Suprapubic skin (tissue), 4 donors: ENCODE measurements at regions not wholly inside any gene's neighbourhood (a gene's known extent, or its start where the extent isn't known, plus 50 kb on each side); places are given as distances from the start of the nearest gene placed in this dataset.

ENCODE experiments used
- DNase-seq, 2 donors: peaks; one replicate each; pipeline ENCODE4 v3.0.0-alpha.2; 2019; ENCODE audit warnings: low spot score in 2 of 2
- H3K27ac ChIP-seq: fragments of 200-600 bp; sonication (generic); one replicate; pipeline ENCODE4 v1.5.1; 2019
- H3K27me3 ChIP-seq: fragments of 200-600 bp; sonication (generic); one replicate; pipeline ENCODE4 v1.5.1; 2019
- H3K36me3 ChIP-seq: fragments of 200-600 bp; sonication (generic); one replicate; pipeline ENCODE4 v1.5.1; 2019
- H3K4me1 ChIP-seq: fragments of 200-600 bp; sonication (generic); one replicate; pipeline ENCODE4 v1.5.1; 2019
- H3K4me3 ChIP-seq: fragments of 200-600 bp; sonication (generic); one replicate; pipeline ENCODE4 v1.5.1; 2019; ENCODE audit warnings: mild to moderate bottlenecking
- H3K9me3 ChIP-seq: fragments of 200-600 bp; sonication (generic); one replicate; pipeline ENCODE4 v1.5.1; 2019
- CTCF ChIP-seq, 2 donors: fragments of 200-600 bp in 1 of 2; fragments of 450-650 bp in 1 of 2; sonication (generic) in 1 of 2; IDR thresholded peaks; one replicate each; pipeline ENCODE4 v1.5.1; 2016 to 2019; ENCODE audit warnings: antibody characterized with exemption in 2 of 2, mild to moderate bottlenecking in 1 of 2, moderate library complexity in 1 of 2
- EP300 ChIP-seq: sonication (generic); formaldehyde crosslinking; IDR thresholded peaks from one replicate; pipeline ENCODE4 v1.6.1; 2017; ENCODE audit warnings: antibody characterized with exemption
- POLR2A ChIP-seq, 2 donors: fragments of 450-650 bp; IDR thresholded peaks; one replicate each; pipeline ENCODE4 v1.6.1; 2017; ENCODE audit warnings: antibody characterized with exemption in 2 of 2, mild to moderate bottlenecking in 2 of 2, moderate library complexity in 2 of 2
- POLR2AphosphoS5 ChIP-seq, 3 donors: sonication (generic); formaldehyde crosslinking; IDR thresholded peaks; one replicate each; pipeline ENCODE4 v1.6.1; 2017; ENCODE audit warnings: antibody characterized with exemption in 3 of 3
- WGBS: methylation state at CpG from one replicate; pipeline ENCODE4 v1.1.5; 2018; 5-methylcytosine and 5-hydroxymethylcytosine counted together

- Histone ChIP-seq H3K27me3 (no peaks in the 10 kb centered on the region), H3K9me3 (no peaks in the 10 kb centered on the region), H3K4me1 (peaks cover 4% of the 10 kb centered on the region), H3K4me3 (no peak overlapping the region), H3K27ac (no peak overlapping the region), H3K36me3 (no peaks in the 10 kb centered on the region)
- 67% methylated on average over 3 of the region's 3 CpGs for WGBS
- DNase-seq: no peak
- no peak for TF ChIP-seq POLR2A (IDR thresholded peaks at IDR 0.05)
- TF ChIP-seq CTCF (IDR thresholded peaks at IDR 0.05): peak in 1 of 2 donors; percentile 19
These were observed 124.8 kb downstream of the C12orf75 start for GRCh38 chr12:105455261-105455660.

GRCh38 chr12:105457026-105457425 lies 126.5 kb downstream of the C12orf75 start:
- Histone ChIP-seq H3K9me3 (no peaks in the 10 kb centered on the region), H3K36me3 (no peaks in the 10 kb centered on the region), H3K4me3 (no peak overlapping the region), H3K4me1 (no peaks in the 10 kb centered on the region), H3K27me3 (no peaks in the 10 kb centered on the region), H3K27ac (no peak overlapping the region)
- TF ChIP-seq POLR2AphosphoS5 (IDR thresholded peaks at IDR 0.05): no peak
- no peak for TF ChIP-seq CTCF (IDR thresholded peaks at IDR 0.05)
- no peak for TF ChIP-seq EP300
- no peak for TF ChIP-seq POLR2A (IDR thresholded peaks at IDR 0.05)
- DNase-seq: no peak

GRCh38 chr12:105459760-105460330 lies 129.4 kb downstream of the C12orf75 start:
- no peak for DNase-seq
- Histone ChIP-seq H3K4me1 (no peaks in the 10 kb centered on the region), H3K27ac (no peak overlapping the region), H3K4me3 (no peak overlapping the region), H3K27me3 (no peaks in the 10 kb centered on the region), H3K9me3 (no peaks in the 10 kb centered on the region), H3K36me3 (no peaks in the 10 kb centered on the region)
- 86% methylated on average over 6 of the region's 6 CpGs for WGBS
- TF ChIP-seq CTCF (IDR thresholded peaks at IDR 0.05): no peak
- TF ChIP-seq POLR2AphosphoS5 (IDR thresholded peaks at IDR 0.05): no peak
- no peak for TF ChIP-seq POLR2A (IDR thresholded peaks at IDR 0.05)
- TF ChIP-seq EP300: no peak

GRCh38 chr12:105461271-105461943 lies 130.9 kb downstream of the C12orf75 start:
- TF ChIP-seq EP300: no peak
- no peak for TF ChIP-seq POLR2AphosphoS5 (IDR thresholded peaks at IDR 0.05)
- no peak for DNase-seq
- Histone ChIP-seq H3K4me1 (no peaks in the 10 kb centered on the region), H3K4me3 (no peak overlapping the region), H3K36me3 (no peaks in the 10 kb centered on the region), H3K27ac (no peak overlapping the region), H3K27me3 (no peaks in the 10 kb centered on the region), H3K9me3 (no peaks in the 10 kb centered on the region)
- 83% methylated on average over 4 of the region's 4 CpGs for WGBS

- no peaks in the 10 kb centered on the region for H3K9me3 ChIP-seq
- 90% methylated on average over 7 of the region's 7 CpGs for WGBS
- TF ChIP-seq CTCF (IDR thresholded peaks at IDR 0.05): no peak
- TF ChIP-seq POLR2AphosphoS5 (IDR thresholded peaks at IDR 0.05): no peak
- no peak for TF ChIP-seq EP300
- TF ChIP-seq POLR2A (IDR thresholded peaks at IDR 0.05): no peak
- DNase-seq: no peak
- H3K4me1 ChIP-seq: no peaks in the 10 kb centered on the region
- no peak overlapping the region for H3K4me3 ChIP-seq
- H3K27ac ChIP-seq: no peak overlapping the region
- H3K27me3 ChIP-seq: no peaks in the 10 kb centered on the region
- no peaks in the 10 kb centered on the region for H3K36me3 ChIP-seq
These were observed 131.7 kb downstream of the C12orf75 start for GRCh38 chr12:105461944-105462762.
